Right forelimb (tissue), 1 donor: ENCODE measurements at regions not wholly inside any gene's neighbourhood (a gene's known extent, or its start where the extent isn't known, plus 50 kb on each side); places are given as distances from the start of the nearest gene placed in this dataset.
"Not testable (repeated sequence)": the region's sequence is repeated elsewhere in the genome, so short reads cannot be mapped to it uniquely, and the experiment has no call there.

ENCODE experiments used
- DNase-seq: peaks from one replicate; pipeline ENCODE4 v3.0.0-alpha.2; 2018

DNA sequence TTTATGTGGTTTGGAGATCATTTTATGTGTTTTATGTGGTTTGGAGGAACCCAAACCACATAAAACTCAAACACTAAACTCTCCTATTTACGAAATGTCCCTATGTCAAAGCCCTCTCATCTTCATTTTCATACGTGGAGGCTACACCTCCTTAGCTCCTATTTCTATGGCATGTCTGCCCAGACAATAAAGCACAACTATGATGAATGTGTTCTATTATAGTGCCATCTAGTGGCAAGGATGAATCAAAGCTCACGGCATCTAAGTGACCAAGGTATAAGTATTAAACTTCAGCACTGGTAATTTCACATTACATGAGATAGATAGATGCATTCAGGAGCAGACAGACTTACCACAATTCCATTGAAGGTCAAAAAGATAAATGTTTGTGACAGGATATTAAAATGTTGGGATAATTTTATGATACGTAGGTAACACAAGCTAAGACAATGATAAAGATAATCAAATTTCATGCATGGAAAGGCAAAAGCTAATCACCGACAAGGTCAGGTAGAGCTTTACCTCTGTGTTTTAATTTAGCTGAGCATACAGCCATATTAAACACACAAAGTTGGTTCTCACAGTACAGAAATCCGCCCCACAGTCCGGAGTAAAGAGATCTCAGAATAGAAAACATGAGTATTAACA lies 130.6 kb upstream of the FHIT start:
- no peak for DNase-seq

DNA sequence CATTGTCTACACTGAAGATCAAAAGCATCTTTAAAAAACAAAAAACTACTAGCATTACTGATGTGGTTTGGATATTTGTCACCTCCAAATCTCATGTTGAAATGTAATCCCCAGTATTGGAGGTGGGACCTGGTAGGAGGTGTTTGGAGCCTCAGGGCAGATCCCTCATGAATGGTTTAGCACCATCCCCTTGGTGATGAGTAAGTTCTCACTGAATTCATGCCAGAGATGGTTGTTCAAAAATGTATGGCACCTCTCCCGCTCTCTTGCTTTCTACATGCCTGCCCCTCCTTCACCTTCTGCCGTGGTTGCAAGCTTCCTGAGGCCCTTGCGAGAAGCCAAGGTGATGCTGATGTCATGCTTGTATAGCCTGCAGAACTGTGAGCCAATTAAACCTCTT lies 136.6 kb upstream of the FHIT start:
- DNase-seq, result no peak

DNA sequence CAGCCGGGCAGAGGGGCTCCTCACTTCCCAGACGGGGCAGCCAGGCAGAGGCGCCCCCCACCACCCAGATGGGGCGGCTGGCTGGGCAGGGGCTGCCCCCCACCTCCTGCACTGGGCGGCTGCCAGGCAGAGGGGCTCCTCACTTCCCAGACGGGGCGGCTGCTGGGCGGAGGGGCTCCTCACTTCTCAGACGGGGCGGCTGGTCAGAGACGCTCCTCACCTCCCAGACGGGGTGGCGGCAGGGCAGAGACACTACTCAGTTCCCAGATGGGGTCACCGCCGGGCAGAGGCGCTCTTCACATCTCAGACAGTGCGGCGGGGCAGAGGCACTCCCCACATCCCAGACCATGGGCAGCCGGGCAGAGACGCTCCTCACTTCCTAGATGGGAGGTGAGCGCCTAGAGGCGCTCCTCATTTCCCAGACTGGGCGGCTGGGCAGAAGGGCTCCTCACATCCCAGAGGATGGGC lies 142.3 kb upstream of the FHIT start:
- DNase-seq, result not testable (repeated sequence)

GRCh38 chr3:61401359-61401758 lies 150.1 kb upstream of the FHIT start:
- DNase-seq, result no peak

DNA sequence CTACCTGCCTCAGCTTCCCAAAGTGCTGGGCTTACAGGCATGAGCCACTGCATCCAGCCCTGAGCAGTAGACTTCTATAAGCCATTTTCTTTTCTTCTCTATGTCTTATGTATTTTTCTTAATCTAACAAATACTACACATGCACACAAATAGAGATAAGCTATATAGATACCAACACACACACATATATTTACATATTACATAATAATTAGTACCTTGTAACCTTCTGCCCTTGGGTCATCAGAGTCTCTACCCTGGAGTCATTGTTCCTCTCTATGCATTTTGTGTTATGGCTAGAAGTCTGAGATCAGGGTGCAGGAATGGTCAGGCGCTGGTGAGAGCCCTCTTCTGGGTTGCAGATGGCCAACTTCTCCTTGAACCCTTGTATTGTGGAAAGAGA lies 154.0 kb upstream of the PTPRG start:
- DNase-seq, result no peak

- no peak for DNase-seq
These were observed 151.7 kb upstream of the PTPRG start for GRCh38 chr3:61409638-61410037.

DNA sequence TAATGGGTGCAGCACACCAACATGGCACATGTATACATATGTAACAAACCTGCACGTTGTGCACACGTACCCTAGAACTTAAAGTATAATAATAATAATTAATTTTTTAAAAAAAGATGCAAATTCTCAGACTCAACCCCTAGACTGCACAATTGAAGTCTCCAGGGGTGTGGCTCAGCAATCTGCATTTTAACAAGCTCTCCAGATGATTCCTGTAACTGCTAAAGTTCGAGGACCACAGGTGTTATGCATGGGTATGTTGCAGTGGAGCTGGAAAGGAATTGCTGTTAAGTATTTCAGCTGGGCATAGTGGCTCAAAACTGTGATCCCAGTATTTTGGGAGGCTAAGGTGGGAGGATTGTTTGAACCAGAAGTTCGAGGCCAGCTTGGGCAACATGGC lies 151.0 kb upstream of the PTPRG start:
- not testable (repeated sequence) for DNase-seq

DNA sequence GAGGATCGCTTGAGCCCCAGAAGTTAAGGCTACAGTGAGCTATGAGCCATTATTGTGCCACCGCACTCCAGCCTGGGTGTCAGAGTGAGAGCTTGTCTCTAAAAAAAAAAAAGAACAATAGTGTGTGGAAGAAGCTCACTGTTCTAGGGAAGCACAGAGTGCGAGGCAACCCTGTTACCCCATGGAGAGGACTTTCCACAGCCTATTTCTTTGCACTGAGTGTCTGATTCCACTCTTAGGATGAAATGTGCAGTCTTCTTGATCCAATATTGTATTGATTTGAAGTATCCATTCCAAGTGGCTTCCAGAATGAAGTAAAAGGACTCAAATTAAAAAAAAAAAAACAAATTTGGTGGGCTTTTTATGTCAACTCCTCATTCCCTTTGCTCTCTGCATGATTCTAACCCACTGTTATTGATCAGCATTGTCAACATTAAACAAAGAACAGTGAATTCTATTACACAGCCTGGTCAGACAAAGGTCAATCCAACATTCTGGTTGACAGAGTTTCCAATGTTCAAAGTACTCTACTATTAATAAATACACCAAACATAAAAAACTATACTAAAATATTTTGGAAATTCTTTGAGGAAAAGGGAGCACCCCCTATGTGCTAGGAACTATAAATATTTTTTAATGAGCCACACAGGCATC lies 150.2 kb upstream of the PTPRG start:
- no peak for DNase-seq

DNA sequence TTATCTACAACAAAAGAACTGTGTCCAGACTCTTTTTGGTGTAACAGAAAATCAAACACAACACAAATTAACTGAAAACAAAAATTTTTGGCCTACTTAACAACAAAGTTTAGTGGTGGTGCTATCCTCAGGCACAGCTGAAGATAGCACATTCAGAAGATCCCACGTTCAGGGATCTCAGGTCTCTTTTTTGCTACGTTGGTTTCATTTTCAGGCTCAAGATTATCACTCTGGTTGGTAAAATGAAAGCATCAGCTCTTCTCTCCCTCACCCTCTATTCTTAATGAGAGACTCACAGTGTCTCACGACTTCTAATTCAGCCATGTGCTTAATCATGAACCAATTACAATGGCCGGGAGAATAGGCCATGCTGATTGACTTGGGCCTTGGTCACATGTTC lies 146.9 kb upstream of the PTPRG start:
- no peak for DNase-seq

- no peak for DNase-seq
These were observed 146.2 kb upstream of the PTPRG start for GRCh38 chr3:61415201-61415600.

DNA sequence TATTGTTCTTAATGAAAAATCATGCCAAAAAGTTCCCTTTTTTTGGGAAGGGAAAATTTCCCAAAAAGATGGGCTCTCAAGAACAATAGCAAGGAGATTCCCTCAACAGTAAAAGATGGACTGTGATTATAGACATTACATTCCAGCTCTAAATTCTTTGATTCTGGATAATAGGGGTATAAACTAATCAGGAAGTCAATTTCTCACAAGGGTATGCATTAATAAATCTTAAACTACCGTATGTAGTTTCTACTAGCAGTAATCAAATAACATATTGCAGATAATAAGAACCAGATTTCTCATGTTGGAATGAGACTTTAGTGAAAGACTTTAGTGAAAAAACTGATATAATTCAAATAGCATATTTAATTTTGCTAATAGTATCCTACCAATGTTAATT lies 144.8 kb upstream of the PTPRG start:
- no peak for DNase-seq

DNA sequence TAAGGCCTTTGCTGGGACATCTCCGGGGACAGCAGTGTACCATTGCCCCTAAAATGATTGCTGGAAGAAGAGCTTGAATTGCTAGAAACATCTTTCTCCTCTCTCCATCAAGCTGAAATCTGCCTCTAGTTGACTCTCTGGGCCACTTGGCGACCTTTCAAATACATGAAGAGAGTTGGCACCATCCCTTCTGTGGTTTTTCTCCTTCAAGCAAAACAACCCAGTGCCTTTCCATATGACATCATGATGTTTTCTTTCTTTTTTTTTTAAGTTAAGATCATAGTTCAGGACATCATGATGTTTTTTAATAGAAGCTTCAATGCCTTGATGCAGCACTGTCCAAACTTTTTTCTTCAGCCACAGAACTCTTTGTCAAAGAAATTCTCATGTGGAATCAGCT lies 144.0 kb upstream of the PTPRG start:
- no peak for DNase-seq

DNA sequence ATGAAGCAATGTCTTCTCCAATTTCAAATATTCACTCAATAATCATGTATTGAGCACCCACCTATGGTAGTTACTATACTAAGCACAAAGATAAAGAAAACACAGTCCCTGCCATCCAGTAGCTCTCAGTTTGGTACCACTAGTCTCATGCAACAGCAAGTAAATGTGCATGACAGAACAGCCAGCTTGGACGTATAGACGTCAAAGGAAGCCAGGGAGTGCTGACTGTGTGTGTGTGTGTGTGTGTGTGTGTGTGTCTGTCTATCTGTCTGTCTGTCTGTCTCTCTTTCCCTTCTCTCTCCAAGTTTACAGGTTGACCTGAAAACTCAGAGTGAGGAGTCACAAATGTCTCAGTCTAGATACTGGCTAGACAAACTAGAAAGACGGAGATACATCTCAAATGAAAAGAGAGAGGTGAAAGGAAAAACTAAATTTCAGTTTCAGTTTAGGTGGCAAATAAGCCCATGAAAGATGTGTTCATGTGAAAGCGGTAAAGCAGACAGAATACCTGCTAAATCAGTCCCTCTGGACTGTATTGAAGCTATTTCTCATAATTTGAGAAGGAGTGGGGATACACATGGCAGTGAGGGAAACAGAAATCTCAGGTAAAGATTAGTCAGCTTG lies 141.1 kb upstream of the PTPRG start:
- DNase-seq, result no peak

GRCh38 chr3:61422945-61423673 lies 138.3 kb upstream of the PTPRG start:
- no peak for DNase-seq

GRCh38 chr3:61425356-61425755 lies 136.0 kb upstream of the PTPRG start:
- DNase-seq, result no peak

DNA sequence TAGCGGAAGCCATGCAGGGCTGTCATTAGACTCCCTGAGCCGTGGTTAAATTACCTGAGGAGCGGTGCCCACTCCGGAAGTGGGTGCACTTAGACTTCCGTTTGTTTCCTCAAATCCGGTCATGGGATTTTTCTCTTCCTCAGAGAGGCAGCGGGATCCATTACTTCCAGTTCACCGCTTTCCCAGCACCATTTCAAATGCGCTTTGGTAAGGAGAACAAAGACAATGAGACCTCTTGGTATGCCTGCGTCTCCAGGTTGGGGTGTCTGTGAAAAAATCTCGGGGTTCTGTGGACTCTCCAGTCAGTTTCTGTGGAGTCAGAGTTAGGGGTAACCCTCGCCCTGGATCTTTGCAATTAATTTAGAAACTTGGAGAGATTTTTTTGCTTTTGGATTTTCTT lies 132.3 kb upstream of the PTPRG start:
- DNase-seq, result no peak

DNA sequence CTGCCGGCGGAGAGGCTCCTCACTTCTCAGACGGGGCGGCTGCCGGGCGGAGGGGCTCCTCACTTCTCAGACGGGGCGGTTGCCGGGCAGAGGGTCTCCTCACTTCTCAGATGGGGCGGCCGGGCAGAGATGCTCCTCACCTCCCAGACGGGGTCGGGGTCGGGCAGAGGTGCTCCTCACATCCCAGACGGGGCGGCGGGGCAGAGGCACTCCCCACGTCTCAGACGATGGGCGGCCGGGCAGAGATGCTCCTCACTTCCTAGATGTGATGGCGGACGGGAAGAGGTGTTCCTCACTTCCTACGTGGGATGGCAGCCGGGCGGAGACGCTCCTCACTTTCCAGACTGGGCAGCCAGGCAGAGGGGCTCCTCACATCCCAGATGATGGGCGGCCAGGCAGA lies 126.5 kb upstream of the PTPRG start:
- not testable (repeated sequence) for DNase-seq

DNA sequence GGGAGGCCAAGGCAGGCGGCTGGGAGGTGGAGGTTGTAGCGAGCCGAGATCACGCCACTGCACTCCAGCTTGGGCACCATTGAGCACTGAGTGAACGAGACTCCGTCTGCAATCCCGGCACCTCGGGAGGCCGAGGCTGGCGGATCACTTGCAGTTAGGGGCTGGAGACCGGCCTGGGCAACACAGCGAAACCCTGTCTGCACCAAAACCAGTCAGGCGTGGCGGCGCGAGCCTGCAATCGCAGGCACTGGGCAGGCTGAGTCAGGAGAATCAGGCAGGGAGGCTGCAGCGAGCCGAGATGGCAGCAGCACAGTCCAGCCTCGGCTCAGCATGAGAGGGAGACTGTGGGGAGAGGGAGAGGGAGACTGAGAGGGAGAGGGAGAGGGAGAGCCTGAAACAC lies 126.0 kb upstream of the PTPRG start:
- DNase-seq, result not testable (repeated sequence)

DNA sequence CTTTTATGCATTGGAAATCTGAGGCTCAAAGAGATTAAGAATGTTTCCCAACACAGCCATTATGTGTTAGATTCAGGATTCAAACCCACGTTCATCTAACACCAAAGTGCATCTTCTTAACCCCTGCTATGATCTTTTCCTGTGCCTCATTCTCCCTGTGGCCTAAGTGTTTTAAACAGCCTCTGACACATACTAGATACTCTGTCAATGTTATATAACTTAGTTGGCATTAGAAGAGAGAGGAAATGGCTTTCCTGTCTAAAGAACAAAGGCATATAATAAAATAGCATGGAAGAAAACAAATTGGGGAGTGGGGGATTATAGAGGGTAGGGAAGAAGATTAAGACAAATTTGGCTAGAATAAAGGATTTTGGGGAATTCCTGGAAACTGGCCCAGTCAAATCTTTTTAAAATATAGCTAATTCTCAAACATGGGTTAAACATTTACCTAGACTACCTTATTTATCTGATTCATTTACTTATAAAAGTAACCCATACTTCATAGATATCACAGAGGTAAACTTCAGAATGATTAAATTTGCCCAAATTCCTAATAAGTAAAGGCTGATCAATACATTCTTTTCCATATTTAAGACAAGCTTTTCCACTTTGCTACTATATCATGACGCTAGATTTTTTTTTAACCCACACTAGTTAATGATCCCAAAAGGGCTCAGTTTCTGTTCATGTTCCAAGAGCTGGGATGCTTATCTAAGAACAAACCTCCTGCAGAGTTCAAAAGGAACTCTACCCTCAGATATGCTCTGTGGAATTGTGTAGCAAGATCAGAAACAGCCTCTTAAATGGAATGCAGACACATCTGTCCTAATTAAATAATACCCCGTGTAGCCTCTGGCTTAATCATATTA lies 122.9 kb upstream of the PTPRG start:
- DNase-seq, result no peak

DNA sequence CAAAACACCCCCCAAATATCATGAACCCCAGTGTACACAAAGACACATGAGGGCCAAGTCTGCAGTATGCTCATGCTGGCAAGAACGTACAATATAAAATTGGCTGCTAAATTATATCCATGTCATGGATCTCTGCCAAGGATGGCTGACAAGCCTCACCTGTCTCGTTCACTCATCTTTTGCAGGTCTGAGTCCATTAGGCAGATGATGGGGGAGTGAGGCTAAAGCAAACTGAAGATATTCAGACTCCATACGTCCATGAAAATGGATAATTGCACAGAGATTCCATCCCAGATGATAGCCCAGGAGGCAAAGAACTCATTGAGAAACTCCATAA lies 122.3 kb upstream of the PTPRG start:
- DNase-seq, result no peak

GRCh38 chr3:61442696-61443095 lies 118.7 kb upstream of the PTPRG start:
- DNase-seq, result no peak

GRCh38 chr3:61443886-61444285 lies 117.5 kb upstream of the PTPRG start:
- no peak for DNase-seq

DNA sequence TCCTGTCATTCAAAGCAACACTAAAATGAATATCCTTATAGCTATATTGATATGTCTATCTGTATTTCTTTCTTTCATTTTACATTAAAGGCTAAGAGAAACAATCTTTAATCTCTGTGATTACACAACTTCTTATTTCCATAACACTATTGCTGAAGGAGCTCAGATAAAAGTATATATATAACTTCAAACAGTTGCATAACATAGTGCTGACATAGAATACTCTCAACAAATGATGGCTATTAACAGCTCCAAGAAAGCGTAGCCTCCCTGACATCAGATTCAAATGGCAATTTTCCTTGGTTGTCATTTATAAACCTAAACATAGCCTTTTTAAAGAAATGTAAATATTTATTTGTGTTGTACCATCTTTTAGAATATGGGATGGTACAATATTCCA lies 116.6 kb upstream of the PTPRG start:
- no peak for DNase-seq
